ENCODE measurements at regions not wholly inside any gene's neighbourhood (a gene's known extent, or its start where the extent isn't known, plus 50 kb on each side); places are given as distances from the start of the nearest gene placed in this dataset.

DNA sequence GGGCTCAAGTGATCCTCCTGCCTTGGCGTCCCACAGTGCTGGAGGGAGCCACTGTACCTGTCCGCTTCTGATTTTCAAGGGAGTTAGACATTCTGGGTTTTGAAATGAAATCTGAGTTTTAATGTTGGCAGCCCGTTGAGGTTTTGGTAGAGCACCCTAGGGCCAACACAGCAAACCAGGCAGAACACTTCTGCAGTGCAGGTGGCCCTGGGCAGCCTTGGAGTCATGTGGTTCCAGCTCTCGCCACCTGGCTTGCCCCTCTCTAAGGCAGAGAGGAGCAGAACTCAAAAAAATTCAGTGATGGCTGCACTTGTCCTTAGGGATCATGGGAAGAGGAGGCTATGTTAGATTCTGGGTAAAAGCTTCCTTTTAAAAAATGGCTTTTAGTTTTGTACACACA lies 74.9 kb downstream of the CLDN34 start:
- TF ChIP-seq RBM39 (IDR thresholded peaks at IDR 0.05; ENCODE audit: low read depth, low read length, poor library complexity, severe bottlenecking) (no peak), ZNF12 (CRISPR knock-in tag; IDR thresholded peaks at IDR 0.05) (no peak), SP4 (CRISPR knock-in tag; IDR thresholded peaks at IDR 0.05) (no peak), HNRNPL (IDR thresholded peaks at IDR 0.05; ENCODE audit: low read depth, low read length) (no peak)
- BruUV-seq (replicated peaks): no TSS peak
- Histone ChIP-seq H4K20me1 (ENCODE audit: insufficient read depth, low read length) (no peaks in the 10 kb centered on the region), H3K4me3 (replicated peaks in 1 of 3; ENCODE audit: insufficient read depth in 1 of 3, low read depth in 2 of 3, low read length in 3 of 3) (no peak overlapping the region), H3K36me3 (replicated peaks in 1 of 2; ENCODE audit: control insufficient read depth in 1 of 2, insufficient read depth in 2 of 2, low read length in 2 of 2) (no peaks in the 10 kb centered on the region), H3K4me1 (ENCODE audit: insufficient read depth, low read length) (peaks cover 35% of the 10 kb centered on the region), H2AFZ (ENCODE audit: low read length) (no peak overlapping the region), H3K27me3 (ENCODE audit: control insufficient read depth in 1 of 2, insufficient read depth in 2 of 2, low read length in 2 of 2) (no peaks in the 10 kb centered on the region), H3K9me3 (ENCODE audit: low read length) (no peaks in the 10 kb centered on the region), H3K79me2 (ENCODE audit: insufficient read depth, low read length) (no peaks in the 10 kb centered on the region), H3K9ac (ENCODE audit: insufficient read depth, low read depth, low read length) (no peak overlapping the region), H3K27ac (ENCODE audit: extremely low read length, insufficient read depth, low read length) (no peak overlapping the region), H3K4me2 (ENCODE audit: low read depth, low read length) (no peak overlapping the region)
- in situ Hi-C loops (cut with HindIII; ENCODE audit: extremely low pct_ligation_motif_present, low pct_unique_long_range_greater_than_20kb): no loop called here
- ChIA-PET POLR2A (interaction anchor here (1.0 kb wide), 1 partner anchor 24 kb away, joined by 3 read pairs; no protein-coding TSS in a partner anchor), CTCF (ENCODE audit: low intra/inter-chr PET ratio, low total read pairs) (no interaction called here)
- FAIRE-seq (no peak), ATAC-seq (no peak), DNase-seq (ENCODE audit: low spot score) (no peak)
- WGBS (ENCODE audit: low lambda C conversion rate): 92% methylated on average over 3 of the region's 4 CpGs
- intact Hi-C loops (cut with micrococcal nuclease; ENCODE audit: unreplicated experiment): no loop called here

DNA sequence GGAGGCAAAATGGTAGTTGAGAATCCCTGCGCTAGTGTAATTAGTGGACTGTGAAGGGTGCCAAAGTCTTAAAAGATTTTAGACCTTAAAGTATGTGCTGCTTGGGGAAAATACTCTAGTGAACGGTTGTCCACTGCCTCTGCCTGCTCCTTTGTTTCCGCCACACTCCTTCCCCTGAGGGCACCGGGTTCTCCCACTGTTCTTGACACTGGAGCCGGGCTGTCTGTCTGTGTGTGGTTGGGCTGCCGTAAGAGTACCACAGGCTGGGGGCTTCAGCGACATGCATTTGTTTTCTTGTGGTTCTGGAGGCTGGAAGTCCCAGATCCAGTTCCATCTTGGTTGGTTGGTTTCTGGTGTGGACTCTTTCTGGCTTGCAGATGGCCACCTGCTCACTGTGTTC lies 76.2 kb downstream of the CLDN34 start:
- Histone ChIP-seq H4K20me1 (ENCODE audit: insufficient read depth, low read length) (no peaks in the 10 kb centered on the region), H3K79me2 (ENCODE audit: insufficient read depth, low read length) (no peaks in the 10 kb centered on the region), H3K27me3 (ENCODE audit: control insufficient read depth in 1 of 2, insufficient read depth in 2 of 2, low read length in 2 of 2) (no peaks in the 10 kb centered on the region), H2AFZ (ENCODE audit: low read length) (no peak overlapping the region), H3K36me3 (replicated peaks in 1 of 2; ENCODE audit: control insufficient read depth in 1 of 2, insufficient read depth in 2 of 2, low read length in 2 of 2) (no peaks in the 10 kb centered on the region), H3K4me2 (ENCODE audit: low read depth, low read length) (no peak overlapping the region), H3K4me3 (replicated peaks in 1 of 3; ENCODE audit: insufficient read depth in 1 of 3, low read depth in 2 of 3, low read length in 3 of 3) (no peak overlapping the region), H3K4me1 (ENCODE audit: insufficient read depth, low read length) (peaks cover 30% of the 10 kb centered on the region), H3K9me3 (ENCODE audit: low read length) (no peaks in the 10 kb centered on the region), H3K9ac (ENCODE audit: insufficient read depth, low read depth, low read length) (no peak overlapping the region), H3K27ac (ENCODE audit: extremely low read length, insufficient read depth, low read length) (no peak overlapping the region)
- CTCF ChIA-PET (ENCODE audit: low intra/inter-chr PET ratio, low total read pairs): no interaction called here
- BruUV-seq (replicated peaks): no TSS peak
- WGBS (ENCODE audit: low lambda C conversion rate): 90% methylated on average over 3 of the region's 7 CpGs
- intact Hi-C loops (cut with micrococcal nuclease; ENCODE audit: unreplicated experiment) (no loop called here), in situ Hi-C loops (cut with HindIII; ENCODE audit: extremely low pct_ligation_motif_present, low pct_unique_long_range_greater_than_20kb) (no loop called here)
- no peak for TF ChIP-seq MED8 (CRISPR knock-in tag; IDR thresholded peaks at IDR 0.05; ENCODE audit: insufficient replicate concordance)
- TF ChIP-seq ARNTL (CRISPR knock-in tag; IDR thresholded peaks at IDR 0.05): no peak
- no peak for TF ChIP-seq MXD1 (CRISPR knock-in tag; IDR thresholded peaks at IDR 0.05)
- TF ChIP-seq NFE2L2 (IDR thresholded peaks at IDR 0.05; ENCODE audit: low read length): no peak
- no peak for TF ChIP-seq ZNF770 (CRISPR knock-in tag; IDR thresholded peaks at IDR 0.05)
- no peak for TF ChIP-seq ADNP (CRISPR knock-in tag; IDR thresholded peaks at IDR 0.05)
- no peak for FAIRE-seq
- no peak for DNase-seq (ENCODE audit: low spot score)
- no peak for ATAC-seq
- POLR2A ChIA-PET: no interaction called here
